ENCODE measurements at regions not wholly inside any gene's neighbourhood (a gene's known extent, or its start where the extent isn't known, plus 50 kb on each side); places are given as distances from the start of the nearest gene placed in this dataset.
"Not testable (repeated sequence)": the region's sequence is repeated elsewhere in the genome, so short reads cannot be mapped to it uniquely, and the experiment has no call there.

DNA sequence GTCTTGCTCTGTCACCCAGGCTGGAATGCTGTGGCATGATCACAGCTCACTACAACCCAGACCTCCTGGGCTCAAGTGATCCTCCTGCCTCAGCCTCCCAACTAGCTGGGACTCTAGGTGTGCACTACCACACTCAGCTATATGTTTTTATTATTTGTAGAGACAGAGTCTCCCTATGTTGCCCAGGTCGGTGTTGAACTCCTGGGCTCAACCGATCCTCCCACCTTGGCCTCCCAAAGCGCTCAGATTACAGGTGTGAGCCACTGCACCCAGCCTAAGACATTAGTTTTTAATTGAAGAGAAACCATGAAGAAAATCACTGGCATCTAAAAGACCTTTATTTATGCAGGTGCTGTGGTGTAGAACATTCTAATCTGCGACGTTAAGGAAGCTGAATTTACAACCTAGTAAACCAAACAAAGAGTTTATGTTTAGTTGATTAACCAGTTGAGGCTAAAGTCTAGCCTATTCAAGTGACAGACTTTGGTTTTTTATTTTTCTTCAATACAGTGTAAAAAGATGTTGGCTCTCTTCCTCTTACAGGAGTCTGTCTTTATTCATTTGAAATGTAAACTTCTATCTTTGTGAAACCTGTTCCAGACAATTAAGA is 52.5 kb upstream of the NBL1 start:
- DNase-seq (ENCODE audit: low read depth) = no peak

- DNase-seq (ENCODE audit: low read depth) = no peak
These were observed 58.6 kb upstream of the NBL1 start for GRCh38 chr1:19585507-19585906.

- peak; percentile 76 for DNase-seq (ENCODE audit: low read depth)
These were observed 61.8 kb upstream of the NBL1 start for GRCh38 chr1:19582318-19582717.

GRCh38 chr1:19581381-19581780 is 62.7 kb upstream of the NBL1 start:
- no peak for DNase-seq (ENCODE audit: low read depth)

- DNase-seq (ENCODE audit: low read depth) = no peak
These were observed 66.5 kb upstream of the NBL1 start for GRCh38 chr1:19577561-19577960.

GRCh38 chr1:19577036-19577435 is 67.1 kb upstream of the NBL1 start:
- no peak for DNase-seq (ENCODE audit: low read depth)

DNA sequence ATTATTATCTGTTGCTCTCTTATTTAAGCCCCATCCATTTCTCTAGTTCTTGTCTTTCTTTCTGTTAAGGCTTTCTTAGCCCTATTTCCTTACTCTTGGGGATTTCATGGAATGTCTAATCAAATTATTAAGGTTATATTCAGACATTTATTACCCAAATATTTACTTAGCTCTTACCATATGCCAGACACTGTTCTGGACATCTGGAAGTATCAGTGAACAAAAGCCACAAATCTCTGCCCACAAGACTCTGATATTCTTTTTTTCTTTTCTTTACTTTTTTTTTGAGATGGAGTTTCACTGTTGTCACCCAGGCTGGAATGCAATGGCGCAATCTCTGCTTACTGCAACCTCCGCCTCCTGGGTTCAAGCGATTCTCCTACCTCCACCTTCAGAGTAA is 74.3 kb upstream of the NBL1 start:
- DNase-seq (ENCODE audit: low read depth) = no peak

DNA sequence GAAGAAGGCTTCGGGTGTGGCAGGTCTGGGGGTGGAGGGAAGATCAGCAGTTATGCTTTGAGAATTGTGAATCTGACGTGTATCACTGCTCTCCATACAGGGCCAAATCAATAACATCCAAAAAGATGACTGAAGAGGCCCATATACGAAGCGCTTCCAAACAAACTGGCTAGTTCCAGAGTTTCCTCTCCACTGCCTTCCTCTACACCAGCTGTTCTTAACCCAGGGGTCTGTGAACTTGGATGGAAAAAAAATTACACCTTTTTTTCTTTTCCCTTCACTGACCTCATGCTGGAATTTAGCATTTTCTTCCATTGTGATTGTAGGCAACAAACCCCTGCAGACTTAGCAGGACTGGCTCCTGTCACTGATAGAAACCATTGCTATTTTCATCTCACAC is 77.1 kb upstream of the NBL1 start:
- no peak for DNase-seq (ENCODE audit: low read depth)

DNA sequence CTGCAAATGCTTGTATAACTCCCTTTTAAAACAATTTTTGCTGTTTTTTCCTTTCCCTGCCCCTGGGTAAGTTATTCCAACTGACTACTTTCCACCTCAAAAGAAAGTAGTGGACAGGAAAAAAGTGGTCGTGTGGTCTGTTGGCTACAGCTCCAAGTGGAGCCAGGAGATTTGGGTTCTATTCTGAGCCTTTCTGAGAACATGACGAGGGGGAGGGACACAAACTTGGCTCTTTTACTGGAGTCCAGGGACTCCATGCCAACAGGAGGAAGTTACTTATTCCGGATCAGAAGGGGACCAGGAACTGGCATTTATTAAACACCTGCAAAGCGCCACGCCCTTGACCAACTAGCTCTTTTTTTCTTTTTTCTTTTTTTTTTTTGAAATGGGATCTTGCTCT is 79.0 kb upstream of the CAPZB start:
- DNase-seq (ENCODE audit: low read depth) = no peak

DNA sequence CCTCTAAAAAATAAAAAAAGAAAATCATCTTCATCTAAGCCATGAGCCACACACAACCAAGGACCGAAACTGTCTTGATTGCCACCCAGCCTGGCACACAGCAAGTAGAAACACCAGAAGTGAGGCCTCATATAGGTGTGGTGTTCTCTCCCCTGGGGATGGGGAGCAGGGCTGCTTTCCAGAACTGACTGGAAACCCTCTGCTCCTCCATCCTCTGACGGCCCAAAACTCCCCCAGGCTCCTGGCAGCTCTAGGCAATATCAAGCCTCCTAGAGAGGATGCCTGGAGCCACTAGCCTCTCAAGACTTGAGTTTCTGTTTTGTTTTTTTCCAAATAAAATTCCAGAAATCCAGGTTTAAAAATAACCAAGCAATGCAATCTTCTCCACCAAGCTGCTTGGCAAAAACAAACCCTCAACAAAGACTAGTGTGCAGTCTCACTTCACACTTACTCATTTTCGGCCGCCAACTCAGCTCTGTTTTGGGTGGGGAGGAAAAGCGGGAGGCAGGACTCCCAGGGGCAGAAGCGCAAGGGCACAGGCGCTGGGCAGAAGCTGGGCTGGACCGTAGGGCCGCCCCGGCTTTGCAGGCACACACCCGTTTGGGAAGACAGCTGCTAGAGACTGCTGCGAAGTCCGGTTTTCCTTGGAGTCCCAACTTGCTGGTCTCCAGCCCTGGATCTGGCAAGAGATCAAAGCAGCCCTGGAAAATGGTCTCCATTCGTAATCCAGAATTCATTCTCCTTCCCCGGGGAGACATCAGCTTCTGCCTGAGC is 78.2 kb upstream of the CAPZB start:
- no peak for DNase-seq (ENCODE audit: low read depth)

DNA sequence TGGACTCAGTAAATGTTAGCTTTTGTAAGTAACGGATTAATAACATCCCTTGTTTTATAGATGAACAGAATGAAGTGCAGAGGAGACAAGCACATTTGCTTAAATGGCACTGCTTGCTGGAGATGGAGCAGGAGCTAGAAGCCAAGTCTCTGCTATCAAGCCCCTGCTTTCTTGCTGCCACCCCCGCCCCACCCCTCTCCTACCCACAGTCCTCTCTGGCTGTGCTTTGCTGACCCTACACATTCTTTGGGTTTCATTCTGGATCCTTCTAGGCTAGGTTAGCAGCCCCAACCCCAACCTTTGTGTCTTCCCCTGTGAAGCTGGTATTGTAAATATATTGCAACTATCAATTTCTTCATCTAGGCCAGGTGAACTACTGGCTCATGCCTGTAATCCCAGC is 77.5 kb upstream of the CAPZB start:
- DNase-seq (ENCODE audit: low read depth) = no peak

DNA sequence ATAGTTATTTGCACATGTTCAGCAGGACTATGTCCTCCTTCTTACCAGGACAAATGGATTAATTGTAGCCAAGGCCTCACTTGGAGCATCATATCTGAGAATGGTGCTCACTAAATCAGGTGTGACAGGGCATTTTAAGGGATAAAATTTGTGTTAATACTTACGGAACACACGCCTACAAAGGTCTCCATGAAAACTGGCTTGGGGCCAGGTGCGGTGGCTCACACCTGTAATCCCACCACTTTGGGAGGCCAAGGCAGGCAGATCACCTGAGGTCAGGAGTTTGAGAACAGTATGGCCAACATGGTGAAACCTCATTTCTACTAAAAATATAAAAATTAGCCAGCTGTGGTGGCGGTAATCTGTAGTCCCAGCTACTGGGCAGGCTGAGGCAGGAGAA is 75.1 kb upstream of the CAPZB start:
- no peak for DNase-seq (ENCODE audit: low read depth)

DNA sequence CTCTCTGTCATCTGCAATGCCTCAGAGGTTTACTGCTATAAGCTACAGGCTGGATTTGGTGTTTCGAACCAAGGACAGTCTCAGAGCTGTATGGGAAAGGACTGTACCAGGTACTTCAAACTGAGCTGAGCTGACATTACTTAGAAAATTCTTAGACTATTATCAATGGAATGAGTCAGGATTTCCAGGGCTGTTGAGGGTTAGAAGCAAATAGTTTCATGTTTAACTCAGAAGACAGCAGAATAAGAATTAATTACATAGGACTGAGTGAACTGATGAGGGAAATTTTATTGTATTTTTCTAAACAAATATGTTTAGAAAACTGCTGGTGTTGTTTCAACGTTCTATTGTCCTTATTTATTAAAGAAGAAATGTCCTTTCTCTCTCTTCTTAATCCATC is 74.3 kb upstream of the CAPZB start:
- DNase-seq (ENCODE audit: low read depth) = no peak

GRCh38 chr1:19557609-19558051 is 72.3 kb upstream of the CAPZB start:
- DNase-seq (ENCODE audit: low read depth) = no peak

DNA sequence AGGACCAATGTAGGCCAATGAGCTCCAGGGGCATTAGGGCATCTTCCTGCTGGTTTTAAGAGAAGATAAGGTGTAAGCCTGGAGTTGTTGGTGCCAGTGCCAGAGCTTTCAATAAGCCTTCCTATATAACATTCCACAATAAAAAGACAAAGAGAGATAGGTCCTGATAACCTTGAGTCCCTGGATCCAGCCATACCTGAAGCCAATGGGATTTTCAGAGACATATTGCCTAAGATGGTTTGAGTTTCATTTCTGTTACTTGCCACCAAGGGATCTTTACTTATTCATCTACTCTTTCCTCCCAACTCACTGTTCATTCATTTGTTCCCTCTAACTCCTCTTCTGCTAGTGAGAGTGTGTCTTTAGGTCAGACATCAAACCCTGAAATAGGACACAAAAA is 68.8 kb upstream of the CAPZB start:
- no peak for DNase-seq (ENCODE audit: low read depth)

DNA sequence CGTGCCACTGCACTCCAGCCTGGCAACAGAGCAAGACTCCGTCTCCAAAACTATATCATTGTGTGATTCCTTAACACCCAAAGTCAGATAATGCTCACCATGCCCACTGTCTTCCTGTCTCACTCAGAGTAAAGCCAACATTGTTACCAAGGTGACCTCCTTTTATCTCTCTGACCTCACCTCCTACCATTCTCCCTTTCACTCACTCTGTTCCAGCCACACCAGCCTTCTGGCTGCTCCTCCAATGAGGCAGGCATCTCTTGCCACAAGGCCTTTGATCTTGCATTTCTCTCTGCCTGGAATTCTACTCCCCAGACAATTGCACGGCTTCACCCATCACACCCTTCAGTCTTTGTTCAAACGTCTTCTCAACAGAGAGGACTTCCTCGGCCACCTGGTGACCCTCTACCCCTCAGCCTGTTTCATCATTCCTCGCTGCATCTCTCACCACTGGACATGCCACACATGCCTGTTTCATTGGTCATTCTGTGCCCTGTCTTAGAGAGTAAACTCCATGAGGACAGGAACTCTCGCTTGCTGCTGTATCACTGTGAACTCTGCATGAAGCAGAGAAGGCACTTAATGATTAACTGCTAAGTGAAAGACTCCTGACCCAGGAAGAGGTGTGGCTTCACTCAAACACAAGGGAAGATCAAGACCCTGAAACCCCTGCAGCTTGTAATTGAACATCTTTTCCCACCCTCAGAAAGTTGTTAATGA is 67.1 kb upstream of the CAPZB start:
- no peak for DNase-seq (ENCODE audit: low read depth)

DNA sequence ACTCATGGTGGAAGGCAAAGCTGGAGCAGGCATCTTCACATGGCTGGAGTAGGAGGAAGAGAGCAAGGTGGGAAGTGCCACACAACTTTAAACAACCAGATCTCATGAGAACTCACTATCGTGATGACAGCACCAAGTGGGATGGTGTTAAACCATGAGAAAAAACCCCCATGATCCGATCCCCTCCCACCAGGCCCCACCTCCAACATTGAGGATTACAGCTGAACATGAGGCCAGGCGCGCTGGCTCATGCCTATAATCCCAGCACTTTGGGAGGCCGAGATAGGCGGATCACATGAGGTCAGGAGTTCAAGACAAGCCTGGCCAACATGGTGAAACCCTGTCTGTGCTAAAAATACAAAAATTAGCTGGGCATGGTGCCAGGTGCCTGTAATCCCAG is 66.5 kb upstream of the CAPZB start:
- DNase-seq (ENCODE audit: low read depth) = not testable (repeated sequence)

DNA sequence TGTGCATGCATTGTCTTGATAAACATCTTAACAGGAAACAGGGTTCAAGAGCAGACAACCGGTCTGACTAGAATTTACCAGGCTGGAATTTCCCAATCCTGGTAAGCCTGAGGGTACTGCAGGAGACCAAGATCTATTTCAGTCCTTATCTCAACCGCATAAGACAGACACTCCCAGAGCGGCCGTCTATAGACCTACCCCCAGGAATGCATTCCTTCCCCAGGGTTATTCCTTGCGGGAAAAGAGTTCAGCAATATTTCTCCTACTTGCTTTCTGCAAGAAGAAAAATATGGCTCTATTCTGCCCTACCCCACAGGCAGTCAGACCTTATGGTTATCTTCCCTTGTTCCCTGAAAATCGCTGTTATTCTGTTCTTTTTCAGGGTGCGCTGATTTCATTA is 65.1 kb upstream of the CAPZB start:
- DNase-seq (ENCODE audit: low read depth) = not testable (repeated sequence)

DNA sequence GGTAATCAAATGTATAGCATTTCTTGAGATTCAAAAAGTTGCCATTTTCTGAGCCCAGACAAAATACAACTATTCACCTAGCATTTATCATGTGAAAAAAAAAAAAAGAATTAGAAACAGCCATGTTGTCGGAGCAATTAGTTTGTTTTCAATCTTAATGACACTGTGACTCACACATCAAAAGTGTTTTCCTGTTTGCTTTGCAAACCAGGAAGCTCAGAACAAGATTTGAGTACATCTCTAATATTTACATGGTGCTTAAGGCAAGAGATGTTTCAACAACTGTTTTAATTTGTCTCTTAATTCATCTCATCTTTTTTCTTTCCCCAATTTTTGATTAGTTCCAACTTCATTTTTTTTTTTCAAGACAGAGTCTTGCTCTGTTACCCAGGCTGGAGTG is 62.5 kb upstream of the CAPZB start:
- no peak for DNase-seq (ENCODE audit: low read depth)

- no peak for DNase-seq (ENCODE audit: low read depth)
These were observed 51.2 kb upstream of the CAPZB start for GRCh38 chr1:19536519-19536918.

- DNase-seq (ENCODE audit: low read depth) = no peak
These were observed 49.9 kb upstream of the CAPZB start for GRCh38 chr1:19535214-19535613.

All from activated T-cell treated with anti-CD3 and anti-CD28 coated beads for 1 hour (primary cell).